SK-N-SH treated with all-trans-retinoic acid at 6 μM for 48 hours (cell line): ENCODE measurements at regions not wholly inside any gene's neighbourhood (a gene's known extent, or its start where the extent isn't known, plus 50 kb on each side); places are given as distances from the start of the nearest gene placed in this dataset.

Experiments
- ARNTL ChIP-seq: fragments of 450-650 bp; formaldehyde crosslinking; IDR thresholded peaks from 2 replicates; pipeline ENCODE4 v1.5.0; 2020; ENCODE audit warnings: low read depth, mild to moderate bottlenecking, moderate library complexity, borderline replicate concordance
- BACH2 ChIP-seq: fragments of 250-450 bp; sonication (Bioruptor Pico); IDR thresholded peaks from 2 replicates; pipeline ENCODE4 v1.9.0; 2021; ENCODE audit warnings: mild to moderate bottlenecking, borderline replicate concordance
- OSR1 ChIP-seq: fragments of 250-450 bp; sonication (Bioruptor Pico); IDR thresholded peaks from 2 replicates; pipeline ENCODE4 v1.8.0; 2022; ENCODE audit warnings: moderate library complexity, mild to moderate bottlenecking, inconsistent platforms
- ZC3H10 ChIP-seq: fragments of 250-450 bp; sonication (Bioruptor Pico); IDR thresholded peaks from 2 replicates; pipeline ENCODE4 v1.5.1; 2021; ENCODE audit warnings: mild to moderate bottlenecking, moderate library complexity
- ZFP30 ChIP-seq: fragments of 450-650 bp; formaldehyde crosslinking; IDR thresholded peaks from 2 replicates; pipeline ENCODE4 v1.5.0; 2022; ENCODE audit warnings: mild to moderate bottlenecking, moderate library complexity

DNA sequence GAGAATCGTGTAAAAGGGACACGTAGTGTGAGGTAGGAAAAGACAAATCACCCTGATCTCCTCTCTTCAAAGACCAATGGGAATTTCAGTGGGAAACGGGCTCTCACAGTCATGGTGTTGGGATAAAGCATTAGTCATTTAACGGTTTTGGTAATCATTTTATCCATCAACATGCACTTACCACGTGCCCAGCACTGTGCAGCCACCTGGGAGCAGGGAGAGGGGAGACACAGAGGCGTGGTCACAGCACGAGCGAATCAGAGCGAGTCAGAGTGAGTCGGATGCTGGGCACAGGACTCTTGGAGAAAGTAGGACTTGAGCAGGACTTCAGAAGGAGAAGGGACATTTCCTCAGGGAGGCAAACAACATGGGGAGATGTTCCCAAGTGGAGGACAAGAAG lies 130.8 kb downstream of the MINAR1 start:
- TF ChIP-seq ZC3H10 (CRISPR knock-in tag): no peak
- TF ChIP-seq BACH2 (CRISPR knock-in tag): no peak
- no peak for TF ChIP-seq ZFP30
- no peak for TF ChIP-seq ARNTL (CRISPR knock-in tag)
- TF ChIP-seq OSR1 (CRISPR knock-in tag): no peak
